HG02981 (cell line): ENCODE measurements at regions not wholly inside any gene's neighbourhood (a gene's known extent, or its start where the extent isn't known, plus 50 kb on each side); places are given as distances from the start of the nearest gene placed in this dataset.

ENCODE experiments used
- ATAC-seq: cut with Tn5 transposase; IDR thresholded peaks from one replicate; pipeline ENCODE4 v1.9.1; 2021; ENCODE audit warnings: mild to moderate bottlenecking, moderate library complexity; ENCODE audit not compliant: unreplicated experiment

- ATAC-seq: no peak
Measured at GRCh38 chr17:34155947-34156346, 99.1 kb upstream of the CCL2 start.

- ATAC-seq: no peak
Measured at GRCh38 chr17:34156401-34156740, 98.7 kb upstream of the CCL2 start.

GRCh38 chr17:34156741-34157589 lies 98.1 kb upstream of the CCL2 start:
- no peak for ATAC-seq

GRCh38 chr17:34161690-34162089 lies 93.4 kb upstream of the CCL2 start:
- no peak for ATAC-seq

GRCh38 chr17:34163123-34163522 lies 92.0 kb upstream of the CCL2 start:
- no peak for ATAC-seq

GRCh38 chr17:34163646-34164045 lies 91.4 kb upstream of the CCL2 start:
- ATAC-seq: no peak

GRCh38 chr17:34164837-34165236 lies 90.2 kb upstream of the CCL2 start:
- ATAC-seq: no peak

- ATAC-seq: no peak
Measured at GRCh38 chr17:34166352-34166751, 88.7 kb upstream of the CCL2 start.

GRCh38 chr17:34167354-34167753 lies 87.7 kb upstream of the CCL2 start:
- no peak for ATAC-seq

- ATAC-seq: no peak
Measured at GRCh38 chr17:34168989-34169388, 86.1 kb upstream of the CCL2 start.

- no peak for ATAC-seq
Measured at GRCh38 chr17:34169496-34169895, 85.6 kb upstream of the CCL2 start.

- peak; percentile 48 for ATAC-seq
Measured at GRCh38 chr17:34171245-34171818, 83.8 kb upstream of the CCL2 start.

- ATAC-seq: no peak
Measured at GRCh38 chr17:34172390-34172918, 82.6 kb upstream of the CCL2 start.

GRCh38 chr17:34173241-34173640 lies 81.8 kb upstream of the CCL2 start:
- no peak for ATAC-seq

- no peak for ATAC-seq
Measured at GRCh38 chr17:34174496-34174895, 80.6 kb upstream of the CCL2 start.

GRCh38 chr17:34176440-34176839 lies 78.6 kb upstream of the CCL2 start:
- ATAC-seq: no peak

- ATAC-seq: no peak
Measured at GRCh38 chr17:34177642-34178041, 77.4 kb upstream of the CCL2 start.

GRCh38 chr17:34178092-34178491 lies 77.0 kb upstream of the CCL2 start:
- ATAC-seq: no peak

GRCh38 chr17:34182036-34182803 lies 72.9 kb upstream of the CCL2 start:
- no peak for ATAC-seq

- no peak for ATAC-seq
Measured at GRCh38 chr17:34195987-34196386, 59.1 kb upstream of the CCL2 start.

- ATAC-seq: no peak
Measured at GRCh38 chr17:34198519-34198918, 56.6 kb upstream of the CCL2 start.

- ATAC-seq: no peak
Measured at GRCh38 chr17:34199454-34199853, 55.6 kb upstream of the CCL2 start.
